SK-N-SH (cell line): ENCODE measurements at regions not wholly inside any gene's neighbourhood (a gene's known extent, or its start where the extent isn't known, plus 50 kb on each side); places are given as distances from the start of the nearest gene placed in this dataset.

ENCODE experiments used
- CTCF ChIA-PET: fragments of 300-600, 350-600 bp; formaldehyde crosslinking; extraction: SDS; loops from one replicate; lab custom pipeline; 2021; lab: Yijun Ruan, JAX
- POLR2A ChIA-PET: fragments of 350-600 bp; sonication (Branson Sonifier 250); formaldehyde crosslinking; extraction: SDS; loops from one replicate; lab custom pipeline; 2020; ENCODE audit warnings: antibody characterized with exemption, inconsistent platforms; lab: Yijun Ruan, JAX
- DNase-seq: peaks from one replicate; pipeline ENCODE4 v3.0.0; 2012
- H2AFZ ChIP-seq: fragments of 200-600 bp; sonication (generic); 2 replicates; pipeline ENCODE4 v1.8.1; 2016; ENCODE audit warnings: antibody characterized with exemption, mild to moderate bottlenecking, low read depth
- H3F3A ChIP-seq: fragments of 200-600 bp; sonication (generic); replicated peaks from 2 replicates; pipeline ENCODE3; 2016; ENCODE audit warnings: antibody characterized with exemption, mild to moderate bottlenecking; ENCODE audit not compliant: insufficient read depth
- H3K27ac ChIP-seq, 2 experiments: fragments of 200-500 bp in 1 of 2; fragments of 200-600 bp in 1 of 2; sonication (Bioruptor generic) in 1 of 2; sonication (generic), shearing (Covaris generic) in 1 of 2; 2 replicates each; pipeline versions ENCODE4 v1.5.1 to v1.6.1; 2014 to 2016; ENCODE audit warnings: low read depth in 2 of 2, inconsistent platforms in 1 of 2, low read length in 1 of 2, mild to moderate bottlenecking in 1 of 2, mixed read lengths in 1 of 2
- H3K27me3 ChIP-seq: fragments of 200-600 bp; sonication (generic), shearing (Covaris generic); 2 replicates; pipeline ENCODE4 v1.6.1; 2016; ENCODE audit warnings: mixed run types; ENCODE audit not compliant: insufficient read depth
- H3K36me3 ChIP-seq, 2 experiments: fragments of 200-500 bp in 1 of 2; fragments of 200-600 bp in 1 of 2; sonication (Bioruptor generic) in 1 of 2; sonication (generic) in 1 of 2; replicated peaks in 1 of 2; 2 replicates each; pipeline versions ENCODE3 to v1.5.1; 2014 to 2016; ENCODE audit warnings: low read length in 1 of 2, mild to moderate bottlenecking in 1 of 2; ENCODE audit not compliant: insufficient read depth in 2 of 2, control insufficient read depth in 1 of 2
- H3K4me1 ChIP-seq, 2 experiments: fragments of 200-500 bp in 1 of 2; fragments of 200-600 bp in 1 of 2; sonication (Bioruptor generic) in 1 of 2; sonication (generic), shearing (Covaris generic) in 1 of 2; 2 replicates each; pipeline versions ENCODE4 v1.5.1 to v1.6.1; 2014 to 2016; ENCODE audit warnings: low read depth in 1 of 2, low read length in 1 of 2, mixed run types in 1 of 2; ENCODE audit not compliant: insufficient read depth in 2 of 2, control insufficient read depth in 1 of 2
- H3K4me2 ChIP-seq: fragments of 200-600 bp; sonication (generic), shearing (Covaris generic); 2 replicates; pipeline ENCODE4 v1.6.1; 2017; ENCODE audit warnings: mixed run types
- H3K4me3 ChIP-seq, 2 experiments: fragments of 200-500 bp in 1 of 2; fragments of 200-600 bp in 1 of 2; sonication (Bioruptor generic) in 1 of 2; sonication (generic), shearing (Covaris generic) in 1 of 2; 2 replicates each; pipeline versions ENCODE4 v1.5.1 to v1.8.1; 2014 to 2016; ENCODE audit warnings: low read depth in 2 of 2, inconsistent platforms in 1 of 2, low read length in 1 of 2, mild to moderate bottlenecking in 1 of 2, mixed read lengths in 1 of 2, moderate library complexity in 1 of 2
- H3K79me2 ChIP-seq: fragments of 200-600 bp; sonication (generic); 2 replicates; pipeline ENCODE4 v1.8.1; 2017; ENCODE audit warnings: mild to moderate bottlenecking; ENCODE audit not compliant: insufficient read depth
- H3K9ac ChIP-seq: fragments of 200-600 bp; sonication (generic); 2 replicates; pipeline ENCODE4 v1.6.1; 2017; ENCODE audit warnings: mixed run types
- H3K9me2 ChIP-seq: fragments of 200-600 bp; sonication (generic); 2 replicates; pipeline ENCODE4 v1.6.1; 2017; ENCODE audit warnings: mixed run types
- H3K9me3 ChIP-seq: fragments of 200-600 bp; sonication (generic); 2 replicates; pipeline ENCODE4 v1.6.1; 2017; ENCODE audit warnings: mixed run types, mild to moderate bottlenecking, moderate library complexity
- H4K20me1 ChIP-seq: fragments of 200-600 bp; sonication (generic); 2 replicates; pipeline ENCODE4 v1.6.1; 2017; ENCODE audit warnings: mild to moderate bottlenecking, mixed run types; ENCODE audit not compliant: insufficient read depth
- ELF1 ChIP-seq: IDR thresholded peaks from 2 replicates; pipeline ENCODE4 v1.4.0; 2012
- EP300 ChIP-seq, 2 experiments: IDR thresholded peaks; 2 replicates each; pipeline versions ENCODE4 v1.4.0 to v1.6.1; 2012; ENCODE audit warnings: borderline replicate concordance in 1 of 2, low read depth in 1 of 2, low read length in 1 of 2
- FOXJ3 ChIP-seq: sonication (generic); formaldehyde crosslinking; IDR thresholded peaks from 2 replicates; pipeline ENCODE4 v1.5.1; 2020; ENCODE audit warnings: mild to moderate bottlenecking, missing genetic modification reagents
- GATA2 ChIP-seq: sonication (generic); formaldehyde crosslinking; IDR thresholded peaks from 2 replicates; pipeline ENCODE4 v1.5.0; 2020; ENCODE audit warnings: mild to moderate bottlenecking, missing genetic modification reagents
- JUND ChIP-seq: IDR thresholded peaks from 2 replicates; pipeline ENCODE4 v1.4.0; 2012
- PBX3 ChIP-seq: IDR thresholded peaks from 2 replicates; pipeline ENCODE4; 2012
- RFX5 ChIP-seq: IDR thresholded peaks from 2 replicates; pipeline ENCODE4 v1.6.1; 2012; ENCODE audit warnings: mild to moderate bottlenecking, improper control_type of control experiment, low read length
- TEAD4 ChIP-seq: IDR thresholded peaks from 2 replicates; pipeline ENCODE4 v1.4.0; 2012; ENCODE audit warnings: mild to moderate bottlenecking, borderline replicate concordance; ENCODE audit not compliant: insufficient read depth
- USF1 ChIP-seq: IDR thresholded peaks from 2 replicates; pipeline ENCODE4 v1.4.0; 2012; ENCODE audit warnings: low read depth, borderline replicate concordance
- USF2 ChIP-seq: fragments of 150-350 bp; IDR thresholded peaks from 2 replicates; pipeline ENCODE4 v1.6.1; 2017; ENCODE audit warnings: antibody characterized with exemption, low read length, low read depth, borderline replicate concordance
- ZBTB33 ChIP-seq: IDR thresholded peaks from 2 replicates; pipeline ENCODE4 v1.4.0; 2012; ENCODE audit warnings: low read depth, borderline replicate concordance
- WGBS: methylation state at CpG from one replicate; pipeline ENCODE4 v1.1.6; 2017; ENCODE audit warnings: low lambda C conversion rate; 5-methylcytosine and 5-hydroxymethylcytosine counted together

- H3K4me1 ChIP-seq: no peaks in the 10 kb centered on the region
- 24% methylated on average over 2 of the region's 2 CpGs for WGBS
- no peak for DNase-seq
These were observed 282.4 kb upstream of the HSF2 start for GRCh38 chr6:122116835-122117627.

GRCh38 chr6:122118945-122119506, 280.4 kb upstream of the HSF2 start:
- Histone ChIP-seq H3K9ac (no peak overlapping the region), H3K36me3 (no peaks in the 10 kb centered on the region), H3F3A (no peaks in the 10 kb centered on the region), H3K4me1 (no peaks in the 10 kb centered on the region), H3K9me3 (no peaks in the 10 kb centered on the region), H2AFZ (no peak overlapping the region), H3K4me3 (no peak overlapping the region), H4K20me1 (no peaks in the 10 kb centered on the region), H3K4me2 (no peak overlapping the region), H3K27ac (no peak overlapping the region), H3K79me2 (no peaks in the 10 kb centered on the region), H3K27me3 (no peaks in the 10 kb centered on the region), H3K9me2 (no peaks in the 10 kb centered on the region)
- DNase-seq: no peak
- POLR2A ChIA-PET: no interaction called here
- CTCF ChIA-PET: interaction anchor here (0.7 kb wide), 1 partner anchor 240 kb away, joined by 3 read pairs; no protein-coding TSS in a partner anchor
- WGBS: 35% methylated on average over 1 of the region's 1 CpG
- TF ChIP-seq JUND: no peak
- TF ChIP-seq PBX3: no peak
- TF ChIP-seq FOXJ3 (CRISPR knock-in tag): no peak
- no peak for TF ChIP-seq RFX5
- TF ChIP-seq USF2: no peak
- TF ChIP-seq ELF1: no peak
- no peak for TF ChIP-seq ZBTB33

More at GRCh38 chr6:122116835-122117627, 282.4 kb upstream of the HSF2 start:
- Histone ChIP-seq H3K27ac (no peak overlapping the region), H3K79me2 (no peaks in the 10 kb centered on the region), H2AFZ (no peak overlapping the region), H3K4me3 (no peak overlapping the region), H3K4me2 (no peak overlapping the region), H3K9ac (no peak overlapping the region), H3K36me3 (no peaks in the 10 kb centered on the region), H3F3A (no peaks in the 10 kb centered on the region), H3K27me3 (no peaks in the 10 kb centered on the region), H3K9me3 (no peaks in the 10 kb centered on the region)
- CTCF ChIA-PET: interaction anchor here (0.5 kb wide), 1 partner anchor 31 kb away, joined by 3 read pairs; no protein-coding TSS in a partner anchor
- TF ChIP-seq TEAD4 (no peak), USF1 (no peak), EP300 (IDR thresholded peaks at IDR 0.05; ENCODE audit: borderline replicate concordance in 1 of 2, low read depth in 1 of 2, low read length in 1 of 2) (no peak), GATA2 (CRISPR knock-in tag) (no peak)
- TF ChIP-seq, all 33 proteins: peak for 0
- POLR2A ChIA-PET: no interaction called here
- Histone ChIP-seq H4K20me1 (no peaks in the 10 kb centered on the region), H3K9me2 (no peaks in the 10 kb centered on the region)
